Right lobe of liver (tissue), 6 donors: ENCODE measurements at regions not wholly inside any gene's neighbourhood (a gene's known extent, or its start where the extent isn't known, plus 50 kb on each side); places are given as distances from the start of the nearest gene placed in this dataset.

ENCODE experiments used
- ATAC-seq, 4 donors: fragments of 200-7000 bp; cut with Tn5 transposase; one replicate each; pipeline ENCODE4 v1.9.1; 2020; ENCODE audit warnings: mild to moderate bottlenecking in 4 of 4, moderate library complexity in 4 of 4
- DNase-seq, 3 donors: peaks; one replicate each; pipeline ENCODE4 v3.0.0-alpha.2; 2020
- H3K27ac ChIP-seq, 3 donors: fragments of 200-600 bp; one replicate each; pipeline ENCODE4 v1.8.0; 2022
- H3K27me3 ChIP-seq, 2 donors: fragments of 200-600 bp; one replicate each; pipeline ENCODE4 v1.8.0; 2022
- H3K36me3 ChIP-seq, 4 donors: fragments of 200-600 bp; sonication (generic) in 1 of 4; one replicate each; pipeline versions ENCODE4 v1.5.1 to v1.8.0; 2017 to 2022; ENCODE audit warnings: control low read depth in 1 of 4
- H3K4me1 ChIP-seq, 4 donors: fragments of 200-600 bp; sonication (generic) in 1 of 4; one replicate each; pipeline versions ENCODE4 v1.5.1 to v1.8.0; 2017 to 2022; ENCODE audit warnings: control low read depth in 1 of 4
- H3K4me3 ChIP-seq, 3 donors: fragments of 200-600 bp; one replicate each; pipeline ENCODE4 v1.8.0; 2022
- H3K9me3 ChIP-seq, 4 donors: fragments of 200-600 bp; sonication (generic) in 1 of 4; one replicate each; pipeline versions ENCODE4 v1.5.1 to v1.8.0; 2017 to 2022; ENCODE audit warnings: control low read depth in 1 of 4
- POLR2A ChIP-seq: fragments of 450-650 bp; IDR thresholded peaks from one replicate; pipeline ENCODE4 v1.6.1; 2017; ENCODE audit warnings: antibody characterized with exemption, mild to moderate bottlenecking
- WGBS: methylation state at CpG from one replicate; pipeline ENCODE4 v1.1.6; 2018; ENCODE audit warnings: low coverage, low lambda C conversion rate; ENCODE audit not compliant: insufficient coverage; ENCODE audit errors: missing lambda C conversion rate; 5-methylcytosine and 5-hydroxymethylcytosine counted together
- intact Hi-C, 2 donors: fragments of 100-400 bp; cut with DNase I; formaldehyde crosslinking; loops; one replicate each; pipeline versions ENCODE4 v1.11.2 to v1.14.1; 2022
- TF ChIP-seq, protein P1 (sequence below), 4 donors: fragments of 200-600 bp in 3 of 4; fragments of 450-650 bp in 1 of 4; IDR thresholded peaks; one replicate each; pipeline versions ENCODE4 v1.5.1 to v1.8.0; 2016 to 2022; ENCODE audit warnings: antibody characterized with exemption in 4 of 4, mild to moderate bottlenecking in 2 of 4
- donor health status: DM: no; HTN: yes; CAD: no.
- donor health status: DM: no; HTN: no; CAD: no.
- donor health status: DM: no; HTN: no; CAD: no.
- donor health status: DM: no; HTN: yes; CAD: no.
- donor health status: DM: no; HTN: yes; CAD: no.

DNA sequence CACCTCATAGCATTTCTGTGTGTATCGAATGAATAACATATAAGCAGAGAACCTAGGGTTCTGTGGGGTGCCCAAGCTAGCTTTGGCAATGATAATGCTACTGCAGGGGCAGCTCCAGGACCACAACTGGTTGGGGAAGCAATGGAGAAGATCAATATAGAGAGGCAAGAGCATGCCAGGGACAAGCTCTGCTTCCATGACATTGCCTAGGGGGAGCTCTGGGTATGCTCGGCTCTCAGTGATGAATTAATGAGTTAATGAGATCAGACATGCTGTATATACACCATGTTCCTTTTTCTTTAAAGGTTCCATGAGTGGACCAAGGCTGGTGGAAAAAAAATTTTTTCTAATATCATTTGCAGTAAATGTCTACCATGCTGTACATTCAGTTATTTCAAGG lies 618.4 kb downstream of the BCL11A start:
- Histone ChIP-seq H3K4me1 (no peaks in the 10 kb centered on the region), H3K36me3 (no peaks in the 10 kb centered on the region), H3K27ac (no peak overlapping the region), H3K27me3 (no peaks in the 10 kb centered on the region), H3K4me3 (no peak overlapping the region), H3K9me3 (no peaks in the 10 kb centered on the region)
- TF ChIP-seq, protein P1, sequence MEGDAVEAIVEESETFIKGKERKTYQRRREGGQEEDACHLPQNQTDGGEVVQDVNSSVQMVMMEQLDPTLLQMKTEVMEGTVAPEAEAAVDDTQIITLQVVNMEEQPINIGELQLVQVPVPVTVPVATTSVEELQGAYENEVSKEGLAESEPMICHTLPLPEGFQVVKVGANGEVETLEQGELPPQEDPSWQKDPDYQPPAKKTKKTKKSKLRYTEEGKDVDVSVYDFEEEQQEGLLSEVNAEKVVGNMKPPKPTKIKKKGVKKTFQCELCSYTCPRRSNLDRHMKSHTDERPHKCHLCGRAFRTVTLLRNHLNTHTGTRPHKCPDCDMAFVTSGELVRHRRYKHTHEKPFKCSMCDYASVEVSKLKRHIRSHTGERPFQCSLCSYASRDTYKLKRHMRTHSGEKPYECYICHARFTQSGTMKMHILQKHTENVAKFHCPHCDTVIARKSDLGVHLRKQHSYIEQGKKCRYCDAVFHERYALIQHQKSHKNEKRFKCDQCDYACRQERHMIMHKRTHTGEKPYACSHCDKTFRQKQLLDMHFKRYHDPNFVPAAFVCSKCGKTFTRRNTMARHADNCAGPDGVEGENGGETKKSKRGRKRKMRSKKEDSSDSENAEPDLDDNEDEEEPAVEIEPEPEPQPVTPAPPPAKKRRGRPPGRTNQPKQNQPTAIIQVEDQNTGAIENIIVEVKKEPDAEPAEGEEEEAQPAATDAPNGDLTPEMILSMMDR (IDR thresholded peaks at IDR 0.05) = no peak
- no peak for TF ChIP-seq POLR2A
- ATAC-seq = no peak
- no peak for DNase-seq
- 71% methylated on average over 2 of the region's 2 CpGs for WGBS
- intact Hi-C loops = no loop called here

DNA sequence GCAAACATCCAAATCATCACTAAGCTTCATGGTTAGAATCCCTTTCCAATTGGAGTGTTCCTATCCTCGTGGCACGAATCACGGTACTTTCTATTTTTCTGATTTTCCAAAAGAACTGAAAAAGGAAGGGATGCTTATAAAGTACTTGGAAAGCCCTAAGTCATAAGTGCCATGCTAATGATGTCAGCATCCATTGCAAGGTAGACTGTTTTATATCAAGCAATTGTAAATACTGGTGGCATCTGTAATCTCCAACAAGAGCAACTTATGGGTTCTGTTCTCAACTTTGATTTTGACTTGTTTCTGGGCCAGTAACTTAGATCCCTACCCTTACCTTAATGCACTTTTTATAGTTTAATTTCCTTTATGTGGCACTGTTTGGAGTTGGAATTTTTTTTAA lies 619.5 kb downstream of the BCL11A start:
- Histone ChIP-seq H3K4me3 (no peak overlapping the region), H3K4me1 (no peaks in the 10 kb centered on the region), H3K9me3 (no peaks in the 10 kb centered on the region), H3K36me3 (no peaks in the 10 kb centered on the region), H3K27ac (no peak overlapping the region), H3K27me3 (no peaks in the 10 kb centered on the region)
- TF ChIP-seq POLR2A = no peak
- TF ChIP-seq, protein P1 (IDR thresholded peaks at IDR 0.05) = no peak
- no peak for DNase-seq
- intact Hi-C loops = no loop called here
- WGBS = 59% methylated on average over 3 of the region's 3 CpGs
- no peak for ATAC-seq

DNA sequence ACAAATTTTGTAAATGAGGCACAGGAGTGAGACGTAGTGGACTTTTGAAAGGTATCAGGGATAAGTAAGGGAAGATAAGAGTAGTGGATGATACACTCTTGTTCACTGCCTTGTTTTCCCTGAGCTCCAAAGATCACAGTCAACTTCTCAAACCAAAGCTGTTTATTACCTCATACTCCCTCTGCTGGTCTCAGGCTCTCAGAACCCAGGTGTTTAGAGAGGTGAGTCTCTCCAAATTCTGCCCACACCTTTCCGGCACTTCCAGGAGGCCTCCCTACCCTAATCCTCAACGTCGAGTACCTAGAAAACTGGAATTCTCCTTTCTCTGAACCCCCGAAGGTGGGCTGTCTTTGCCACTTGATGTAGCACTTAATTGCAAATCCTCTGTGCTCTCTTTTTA lies 621.1 kb downstream of the BCL11A start:
- DNase-seq = no peak
- no peak for ATAC-seq
- intact Hi-C loops = no loop called here
- Histone ChIP-seq H3K4me3 (no peak overlapping the region), H3K27ac (no peak overlapping the region), H3K27me3 (no peaks in the 10 kb centered on the region), H3K36me3 (no peaks in the 10 kb centered on the region), H3K9me3 (no peaks in the 10 kb centered on the region), H3K4me1 (no peaks in the 10 kb centered on the region)
- no peak for TF ChIP-seq POLR2A
- TF ChIP-seq, protein P1 (IDR thresholded peaks at IDR 0.05) = no peak
- WGBS = 73% methylated on average over 5 of the region's 5 CpGs

DNA sequence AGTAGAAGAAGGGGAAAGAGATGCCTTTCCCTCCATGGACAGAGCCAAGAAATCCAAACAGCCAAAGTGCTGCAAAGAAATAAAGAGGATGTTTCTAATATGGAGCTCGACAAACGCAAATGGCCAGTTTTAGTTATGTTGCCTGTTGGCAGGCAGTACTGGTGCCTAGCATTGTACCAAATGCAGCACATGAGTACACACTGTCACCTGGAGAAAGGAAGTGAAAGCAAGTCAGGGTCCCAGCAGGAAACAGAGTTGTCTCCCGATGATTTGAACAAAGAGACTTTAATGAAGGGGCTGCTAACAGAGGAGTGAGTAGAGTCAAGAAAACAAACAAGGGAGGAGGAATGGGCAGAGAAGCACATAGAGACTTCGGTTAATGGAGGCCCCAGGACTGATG lies 623.0 kb downstream of the BCL11A start:
- Histone ChIP-seq H3K36me3 (no peaks in the 10 kb centered on the region), H3K27ac (no peak overlapping the region), H3K9me3 (no peaks in the 10 kb centered on the region), H3K4me3 (no peak overlapping the region), H3K4me1 (no peaks in the 10 kb centered on the region), H3K27me3 (no peaks in the 10 kb centered on the region)
- DNase-seq = no peak
- WGBS = 62% methylated on average over 4 of the region's 4 CpGs
- TF ChIP-seq, protein P1 (IDR thresholded peaks at IDR 0.05) = no peak
- TF ChIP-seq POLR2A = no peak
- ATAC-seq = no peak
- intact Hi-C loops = no loop called here

DNA sequence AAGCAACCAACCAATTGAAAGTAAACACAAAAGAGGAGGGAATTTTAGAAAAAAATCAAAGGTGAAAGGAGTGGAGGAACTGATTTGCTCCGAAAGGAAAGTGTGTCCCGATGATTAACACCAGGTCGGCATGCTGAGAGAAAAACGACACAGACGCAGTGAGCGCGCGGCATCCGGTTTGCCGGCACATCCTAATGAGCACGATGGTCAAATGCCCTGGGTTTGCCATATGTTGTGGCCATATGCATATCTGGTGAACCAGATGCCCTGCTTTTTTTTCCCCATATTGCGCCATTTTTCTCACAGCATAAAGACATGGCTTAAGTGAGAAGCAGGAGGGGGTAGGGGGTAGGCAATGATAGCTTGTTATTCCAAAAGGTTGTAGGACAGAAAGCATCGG lies 626.7 kb downstream of the BCL11A start:
- intact Hi-C loops = no loop called here
- Histone ChIP-seq H3K4me1 (no peaks in the 10 kb centered on the region), H3K36me3 (no peaks in the 10 kb centered on the region), H3K4me3 (no peak overlapping the region), H3K27ac (no peak overlapping the region), H3K27me3 (no peaks in the 10 kb centered on the region), H3K9me3 (no peaks in the 10 kb centered on the region)
- ATAC-seq (no peak), DNase-seq (no peak)
- TF ChIP-seq POLR2A = no peak
- TF ChIP-seq, protein P1 (IDR thresholded peaks at IDR 0.05) = no peak
- WGBS = 88% methylated on average over 8 of the region's 13 CpGs
